PC-9 (cell line): ENCODE measurements at regions not wholly inside any gene's neighbourhood (a gene's known extent, or its start where the extent isn't known, plus 50 kb on each side); places are given as distances from the start of the nearest gene placed in this dataset.

Experiments used
- CTCF ChIP-seq: fragments of 200-600 bp; sonication (generic); conservative IDR thresholded peaks from 2 replicates; pipeline ENCODE4 v1.6.1; 2017; ENCODE audit warnings: mixed run types, antibody characterized with exemption, mild to moderate bottlenecking, moderate library complexity
- EZH2 ChIP-seq: fragments of 200-600 bp; sonication (generic); IDR thresholded peaks from 2 replicates; pipeline ENCODE4 v1.8.0; 2017; ENCODE audit warnings: antibody characterized with exemption, low read depth

- TF ChIP-seq CTCF (no peak), EZH2 (no peak)
These were observed 59.4 kb downstream of the RTL6 start for GRCh38 chr22:44438481-44439131.
